GM23338 (cell line): ENCODE measurements at regions not wholly inside any gene's neighbourhood (a gene's known extent, or its start where the extent isn't known, plus 50 kb on each side); places are given as distances from the start of the nearest gene placed in this dataset.

ENCODE experiments used
- CREB1 ChIP-seq: fragments of 250-450 bp; sonication (Bioruptor Pico); IDR thresholded peaks from 2 replicates; pipeline ENCODE4 v1.5.0; 2020; ENCODE audit warnings: low read depth, mild to moderate bottlenecking, moderate library complexity
- EZH2 ChIP-seq: fragments of 200-600 bp; sonication (generic); IDR thresholded peaks from one replicate; pipeline ENCODE4 v1.8.0; 2017; ENCODE audit warnings: antibody characterized with exemption, mild to moderate bottlenecking, low read depth; ENCODE audit not compliant: unreplicated experiment
- NANOG ChIP-seq: IDR thresholded peaks from 2 replicates; pipeline ENCODE4 v1.6.1; 2016; ENCODE audit warnings: antibody characterized with exemption, borderline replicate concordance
- TF ChIP-seq, protein P1 (sequence below), 2 experiments: fragments of 200-600 bp in 1 of 2; sonication (generic) in 1 of 2; conservative IDR thresholded peaks; 2 replicates each; pipeline versions ENCODE4 v1.5.1 to v1.6.1; 2016 to 2017; ENCODE audit warnings: antibody characterized with exemption in 2 of 2, low read depth in 2 of 2, mild to moderate bottlenecking in 2 of 2, moderate library complexity in 1 of 2

DNA sequence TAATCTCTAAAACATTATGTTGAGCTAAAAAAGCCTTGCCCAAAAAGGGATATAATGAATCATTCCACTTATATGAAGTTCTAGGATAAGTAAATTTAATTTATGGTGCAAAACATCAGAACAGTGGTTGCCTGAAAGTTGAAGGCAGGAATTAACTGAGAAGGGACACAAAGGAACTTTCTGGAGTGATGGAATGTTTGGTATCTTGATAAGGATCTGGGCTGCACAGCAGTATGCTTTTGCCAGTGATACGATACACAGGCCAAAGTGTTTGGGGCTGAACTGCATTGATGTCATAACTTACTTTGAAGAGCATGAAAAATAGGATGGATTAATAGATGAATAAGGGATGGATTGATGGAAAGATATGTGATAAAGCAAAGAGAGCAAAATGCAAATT, 146.1 kb upstream of the LRFN2 start:
- TF ChIP-seq CREB1 (no peak), EZH2 (no peak), NANOG (no peak)
- TF ChIP-seq, protein P1, sequence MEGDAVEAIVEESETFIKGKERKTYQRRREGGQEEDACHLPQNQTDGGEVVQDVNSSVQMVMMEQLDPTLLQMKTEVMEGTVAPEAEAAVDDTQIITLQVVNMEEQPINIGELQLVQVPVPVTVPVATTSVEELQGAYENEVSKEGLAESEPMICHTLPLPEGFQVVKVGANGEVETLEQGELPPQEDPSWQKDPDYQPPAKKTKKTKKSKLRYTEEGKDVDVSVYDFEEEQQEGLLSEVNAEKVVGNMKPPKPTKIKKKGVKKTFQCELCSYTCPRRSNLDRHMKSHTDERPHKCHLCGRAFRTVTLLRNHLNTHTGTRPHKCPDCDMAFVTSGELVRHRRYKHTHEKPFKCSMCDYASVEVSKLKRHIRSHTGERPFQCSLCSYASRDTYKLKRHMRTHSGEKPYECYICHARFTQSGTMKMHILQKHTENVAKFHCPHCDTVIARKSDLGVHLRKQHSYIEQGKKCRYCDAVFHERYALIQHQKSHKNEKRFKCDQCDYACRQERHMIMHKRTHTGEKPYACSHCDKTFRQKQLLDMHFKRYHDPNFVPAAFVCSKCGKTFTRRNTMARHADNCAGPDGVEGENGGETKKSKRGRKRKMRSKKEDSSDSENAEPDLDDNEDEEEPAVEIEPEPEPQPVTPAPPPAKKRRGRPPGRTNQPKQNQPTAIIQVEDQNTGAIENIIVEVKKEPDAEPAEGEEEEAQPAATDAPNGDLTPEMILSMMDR (conservative IDR thresholded peaks at IDR 0.05; ENCODE audit: low read depth in 2 of 2), result no peak
